ENCODE measurements at regions not wholly inside any gene's neighbourhood (a gene's known extent, or its start where the extent isn't known, plus 50 kb on each side); places are given as distances from the start of the nearest gene placed in this dataset.

GRCh38 chr4:96389770-96390169, 549.9 kb downstream of the PDHA2 start:
- TF ChIP-seq CTCF (IDR thresholded peaks at IDR 0.05; ENCODE audit: low read depth, low read length, poor library complexity, severe bottlenecking), result no peak
- TF ChIP-seq EZH2phosphoT487 (IDR thresholded peaks at IDR 0.05; ENCODE audit: borderline replicate concordance, low read length), result no peak

Measured in DOHH2 (cell line).